ENCODE measurements at regions not wholly inside any gene's neighbourhood (a gene's known extent, or its start where the extent isn't known, plus 50 kb on each side); places are given as distances from the start of the nearest gene placed in this dataset.
A peak's percentile ranks its signal among the peaks of the same experiment; 100 is the strongest.

GRCh38 chr16:86018487-86018886 is 119.5 kb downstream of the IRF8 start:
- no peak for DNase-seq (ENCODE audit: low spot score)

DNA sequence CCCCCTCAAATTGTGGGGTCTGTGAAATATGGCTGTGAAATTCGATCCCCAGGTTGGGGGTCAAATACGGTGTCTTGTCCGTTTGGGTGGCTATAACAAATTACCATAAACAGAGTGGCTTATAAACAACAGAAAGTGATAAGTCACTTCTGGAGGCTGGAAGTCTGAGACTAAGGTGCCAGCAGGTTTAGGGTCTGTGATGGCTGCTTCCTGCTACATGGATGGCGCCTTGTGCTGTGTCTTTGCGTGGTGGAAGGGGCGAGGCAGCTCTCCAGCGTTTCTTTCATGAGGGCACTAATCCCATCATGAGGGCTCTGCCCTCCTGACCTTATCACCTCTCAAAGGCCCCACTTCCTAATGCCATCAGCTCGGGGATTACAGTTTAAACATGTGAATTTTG is 120.0 kb downstream of the IRF8 start:
- DNase-seq (ENCODE audit: low spot score) = no peak

GRCh38 chr16:86019446-86020047 is 120.6 kb downstream of the IRF8 start:
- no peak for DNase-seq (ENCODE audit: low spot score)

DNA sequence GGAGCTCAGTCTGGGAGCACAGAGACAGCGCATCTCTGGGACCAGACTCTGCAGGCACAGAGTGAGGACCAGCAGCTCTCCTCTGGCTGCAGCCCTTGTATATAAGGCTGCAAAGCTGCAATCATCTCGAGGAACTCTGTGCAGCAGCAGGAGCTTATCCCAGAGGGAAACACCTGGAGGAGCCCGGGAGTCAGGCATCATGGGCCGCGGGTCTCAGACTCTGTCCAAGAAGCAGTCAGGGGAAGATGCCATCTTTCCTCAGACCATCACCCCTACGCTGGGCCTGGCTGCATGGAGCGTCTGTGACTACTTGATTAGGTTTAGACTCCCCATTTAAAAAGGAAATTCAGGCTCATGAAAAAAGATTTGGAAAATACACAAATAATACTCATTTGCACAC is 122.0 kb downstream of the IRF8 start:
- no peak for DNase-seq (ENCODE audit: low spot score)

- no peak for DNase-seq (ENCODE audit: low spot score)
Observed at GRCh38 chr16:86022381-86022960, 123.5 kb downstream of the IRF8 start.

DNA sequence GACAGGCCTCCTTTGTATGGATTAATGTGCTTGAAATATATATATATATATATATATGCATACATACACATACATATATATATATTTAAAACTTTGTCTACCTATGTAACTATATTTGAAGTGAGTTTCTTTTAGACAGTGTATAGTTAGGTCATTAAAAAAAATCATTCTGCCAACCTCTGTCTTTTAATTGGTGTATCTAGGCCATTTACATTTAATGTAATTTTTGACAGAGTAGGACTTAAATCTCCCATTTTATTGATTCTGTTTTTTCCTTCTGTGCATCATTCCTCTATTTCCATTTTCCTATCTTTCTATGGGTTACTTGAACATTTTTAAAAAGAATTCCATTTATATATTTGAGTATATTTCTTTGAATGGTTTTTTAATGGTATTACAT is 125.2 kb downstream of the IRF8 start:
- DNase-seq (ENCODE audit: low spot score) = no peak

- DNase-seq (ENCODE audit: low spot score) = no peak
Observed at GRCh38 chr16:86025706-86026105, 126.7 kb downstream of the IRF8 start.

DNA sequence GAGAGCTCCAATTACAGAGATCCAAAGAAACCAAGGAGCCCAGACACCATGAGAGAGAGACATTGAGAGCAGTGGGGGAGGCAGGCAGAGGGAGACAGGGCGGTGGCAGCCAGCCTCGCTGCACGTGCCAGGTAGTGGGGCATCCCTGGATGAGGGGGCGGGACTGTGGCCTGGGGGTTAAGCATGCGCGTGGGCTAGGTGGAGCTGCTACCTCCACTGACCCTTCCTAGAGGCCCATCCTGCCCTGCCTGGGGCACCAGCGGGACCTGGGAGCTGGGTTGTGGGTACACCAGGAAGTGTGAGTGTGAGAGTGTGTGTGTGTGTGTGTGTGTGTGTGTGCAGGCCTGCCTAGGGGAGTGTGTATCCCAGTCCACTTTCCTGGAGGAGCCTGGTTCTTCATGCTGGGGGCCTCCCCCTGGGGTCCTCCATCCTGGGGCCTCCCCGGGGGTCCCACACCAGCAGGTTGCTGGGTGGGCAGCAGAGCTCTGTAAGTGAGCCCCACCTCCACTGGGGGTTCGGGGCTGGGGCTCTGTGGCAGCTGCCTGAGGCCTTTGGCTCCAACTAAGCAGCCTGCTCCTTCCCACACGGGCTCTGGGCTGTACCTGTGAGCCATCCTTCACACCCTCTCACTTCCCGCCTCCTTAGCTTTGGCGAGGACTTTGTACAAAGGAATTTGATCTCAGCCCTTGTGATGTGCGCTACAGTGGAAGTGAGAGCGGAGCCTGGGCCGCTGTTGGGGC is 127.4 kb downstream of the IRF8 start:
- no peak for DNase-seq (ENCODE audit: low spot score)

DNA sequence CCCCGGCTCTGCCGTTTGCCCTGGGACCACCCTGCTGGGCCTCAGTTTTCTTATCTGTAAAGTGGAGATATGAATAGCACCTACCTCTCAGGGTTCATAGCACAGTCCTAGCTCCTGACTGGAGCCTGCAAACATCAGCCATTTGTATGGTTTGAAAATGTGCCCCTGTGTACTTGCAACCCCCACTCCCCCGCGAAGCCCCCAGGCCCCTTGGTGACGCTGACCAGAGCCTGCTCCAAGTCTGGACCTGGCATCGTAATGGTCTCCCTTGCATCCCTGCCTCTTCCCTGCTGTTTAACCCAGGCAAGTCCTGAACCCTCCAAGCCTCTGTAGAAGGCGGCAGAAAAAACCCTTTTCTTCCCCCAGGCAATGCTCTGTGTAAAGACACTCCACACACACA is 128.0 kb downstream of the IRF8 start:
- DNase-seq (ENCODE audit: low spot score) = no peak

GRCh38 chr16:86027373-86028126 is 128.6 kb downstream of the IRF8 start:
- DNase-seq (ENCODE audit: low spot score) = no peak

GRCh38 chr16:86029131-86029741 is 130.3 kb downstream of the IRF8 start:
- peak; percentile 45 for DNase-seq (ENCODE audit: low spot score)

- no peak for DNase-seq (ENCODE audit: low spot score)
Observed at GRCh38 chr16:86030116-86030515, 131.2 kb downstream of the IRF8 start.

DNA sequence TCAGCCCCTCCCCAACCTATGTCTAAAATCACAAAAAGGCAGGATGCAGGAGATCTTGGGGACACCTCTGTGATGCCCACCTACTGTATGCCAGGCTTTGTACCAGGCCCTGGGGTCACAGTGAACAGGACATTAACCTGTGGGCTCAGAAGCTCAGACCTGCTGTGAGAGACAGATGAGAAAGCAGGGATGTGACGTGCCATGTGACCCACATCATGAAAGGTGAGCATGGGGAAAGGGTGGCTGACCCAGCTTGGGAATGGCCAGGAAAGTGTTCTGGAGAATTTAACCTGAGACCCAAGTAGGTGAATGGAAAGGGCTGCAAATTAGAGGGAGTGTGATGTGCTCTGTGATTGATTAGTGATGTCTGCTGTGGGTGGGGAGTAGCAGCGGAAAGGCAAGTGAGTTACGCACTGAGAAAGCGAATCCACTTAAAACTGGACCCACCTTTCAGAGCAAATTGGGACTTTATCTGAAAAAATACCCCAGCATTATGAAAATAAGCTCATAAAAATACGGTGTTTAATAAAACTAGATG is 132.2 kb downstream of the IRF8 start:
- DNase-seq (ENCODE audit: low spot score) = no peak

DNA sequence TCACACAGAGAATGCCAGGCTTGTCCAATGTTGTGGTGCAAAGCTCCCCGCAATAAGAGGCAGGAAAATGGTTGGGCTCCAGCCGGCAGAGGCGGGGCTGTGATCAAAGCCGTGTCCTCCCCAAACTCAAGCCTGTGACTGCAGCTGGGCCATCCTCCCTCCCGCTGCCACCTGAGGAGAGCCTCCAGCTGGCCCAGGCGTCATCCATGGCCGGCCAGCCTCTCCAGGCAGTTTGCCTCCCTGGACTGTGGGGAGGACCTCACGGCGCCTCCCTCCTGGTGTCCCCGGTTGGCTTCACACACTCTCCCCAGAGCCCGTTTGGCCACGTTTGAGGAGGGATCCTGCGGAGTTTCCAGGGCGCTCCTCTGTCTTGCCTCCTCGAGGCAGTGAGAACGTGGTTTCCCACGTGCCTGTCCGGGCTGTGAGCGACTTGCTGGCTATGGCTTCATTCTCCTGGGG is 134.1 kb downstream of the IRF8 start:
- no peak for DNase-seq (ENCODE audit: low spot score)

- no peak for DNase-seq (ENCODE audit: low spot score)
Observed at GRCh38 chr16:86033971-86034370, 135.0 kb downstream of the IRF8 start.

GRCh38 chr16:86034421-86034919 is 135.5 kb downstream of the IRF8 start:
- no peak for DNase-seq (ENCODE audit: low spot score)

DNA sequence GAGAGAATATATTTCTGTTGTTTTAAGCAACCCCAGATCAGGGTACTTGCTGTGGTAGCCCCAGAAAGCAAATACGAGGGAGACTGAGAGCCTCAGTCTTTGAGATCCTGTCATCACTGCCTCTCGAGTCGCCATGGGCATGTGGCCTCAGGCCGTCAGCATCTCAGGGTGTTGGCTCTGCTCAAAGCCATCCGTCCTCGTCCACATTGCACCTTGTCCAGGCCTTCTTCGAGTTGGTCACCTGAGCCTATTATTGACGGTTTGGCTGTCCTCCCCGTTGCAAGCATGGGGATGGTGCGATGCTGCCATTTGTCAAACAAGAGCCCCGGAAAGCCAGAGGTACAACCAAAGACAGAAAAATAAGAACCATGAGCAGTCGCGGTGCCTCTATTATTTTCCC is 136.9 kb downstream of the IRF8 start:
- DNase-seq (ENCODE audit: low spot score) = no peak

DNA sequence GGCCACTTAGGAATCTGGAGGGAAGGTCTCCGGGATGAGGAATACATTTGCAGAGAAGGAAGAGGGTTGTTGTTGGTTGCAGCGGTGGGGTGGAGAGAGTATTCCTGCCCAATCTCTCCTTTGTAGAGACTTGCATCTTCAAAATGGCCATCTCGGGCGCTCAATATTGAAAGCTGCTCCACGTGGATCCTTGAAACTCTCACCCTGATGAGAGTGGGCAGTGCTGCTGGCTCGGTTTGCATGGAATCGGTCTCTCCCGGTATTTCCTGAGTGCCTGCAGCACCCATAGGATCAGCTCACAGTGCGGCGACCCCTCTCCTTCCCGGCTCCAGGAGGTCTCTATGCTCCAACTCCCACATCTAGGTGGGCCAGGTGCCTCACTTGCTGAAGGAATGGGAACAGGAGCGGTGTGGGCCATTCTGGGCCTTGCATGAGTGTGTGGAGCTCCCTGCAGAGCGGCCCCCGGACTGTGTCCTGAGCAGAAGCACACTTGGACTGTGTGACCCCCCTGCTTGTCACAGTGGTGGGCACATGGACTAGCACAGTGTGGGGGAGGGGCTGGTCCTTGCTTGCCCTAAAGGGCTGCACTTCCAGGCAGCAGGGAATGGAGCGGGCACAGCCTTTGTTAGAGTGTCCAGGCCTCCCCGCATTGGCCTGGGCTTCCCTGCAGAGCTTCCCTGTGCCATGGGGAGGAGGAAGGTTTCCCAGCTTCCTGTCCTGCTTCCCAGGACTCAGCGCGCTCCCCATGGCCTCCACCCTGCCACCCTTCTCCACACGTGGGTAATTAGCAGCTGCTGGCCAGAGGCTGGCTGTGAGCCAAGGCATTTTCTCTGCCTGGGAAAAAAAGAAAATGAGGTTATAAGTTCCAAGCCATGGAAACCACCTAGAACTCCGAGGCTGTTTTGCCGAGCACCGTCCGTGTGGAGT is 139.3 kb downstream of the IRF8 start:
- no peak for DNase-seq (ENCODE audit: low spot score)

GRCh38 chr16:86038926-86039310 is 140.0 kb downstream of the IRF8 start:
- DNase-seq (ENCODE audit: low spot score) = no peak

GRCh38 chr16:86039606-86040005 is 140.6 kb downstream of the IRF8 start:
- no peak for DNase-seq (ENCODE audit: low spot score)

DNA sequence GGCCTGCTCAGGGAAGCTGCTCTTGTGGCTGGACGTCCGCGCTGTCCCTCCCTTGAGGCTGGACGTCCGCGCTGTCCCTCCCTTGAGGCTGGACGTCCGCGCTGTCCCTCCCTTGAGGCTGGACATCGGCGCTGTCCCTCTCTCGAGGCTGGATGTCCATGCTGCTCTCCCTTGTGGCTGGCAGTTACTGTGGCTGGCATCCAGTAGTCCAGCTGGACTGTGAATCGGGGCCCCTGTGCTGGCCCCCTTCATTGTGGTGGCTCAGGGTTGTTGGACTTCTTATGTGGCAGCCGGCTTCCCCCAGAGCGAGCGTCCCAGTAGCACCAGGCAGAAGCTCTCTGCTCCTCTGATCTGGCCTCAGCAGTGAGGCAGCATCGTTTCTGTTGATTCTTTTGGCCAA is 141.5 kb downstream of the IRF8 start:
- no peak for DNase-seq (ENCODE audit: low spot score)
